ENCODE measurements at regions not wholly inside any gene's neighbourhood (a gene's known extent, or its start where the extent isn't known, plus 50 kb on each side); places are given as distances from the start of the nearest gene placed in this dataset.

DNA sequence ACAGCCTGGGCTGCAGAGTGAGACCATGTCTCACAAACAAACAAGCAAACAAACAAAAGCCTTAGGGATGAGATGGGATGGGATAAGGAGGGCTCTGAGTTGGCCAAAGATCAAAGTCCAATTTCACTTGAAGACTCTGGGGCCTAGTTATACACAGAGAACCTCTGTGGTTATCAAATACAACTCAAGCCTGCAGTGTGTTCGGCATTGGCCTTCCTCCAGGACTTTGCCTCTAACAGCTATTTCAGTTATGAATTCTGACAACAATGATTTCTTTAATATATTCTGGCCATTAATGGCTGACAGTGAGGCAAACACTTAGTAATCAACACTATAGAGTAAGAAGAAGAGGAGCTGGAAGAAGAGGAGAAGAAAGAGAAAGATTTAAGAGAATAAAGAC, 171.1 kb downstream of the PDGFRA start:
- Histone ChIP-seq H3K4me2 (ENCODE audit: low read length) (no peak overlapping the region), H3K9me3 (ENCODE audit: low read length) (no peaks in the 10 kb centered on the region), H3F3A (ENCODE audit: insufficient read depth, low read length, poor library complexity, severe bottlenecking) (no peaks in the 10 kb centered on the region), H3K36me3 (ENCODE audit: insufficient read depth, low read length) (no peaks in the 10 kb centered on the region), H3K4me3 (ENCODE audit: low read length) (no peak overlapping the region), H3K79me2 (replicated peaks; ENCODE audit: insufficient read depth, low read length) (no peaks in the 10 kb centered on the region), H3K9me2 (ENCODE audit: insufficient read depth, low read length) (no peaks in the 10 kb centered on the region), H3K27me3 (ENCODE audit: insufficient read depth, low read depth, low read length) (no peaks in the 10 kb centered on the region), H2AFZ (ENCODE audit: low read depth, low read length) (no peak overlapping the region), H3K27ac (ENCODE audit: low read length) (no peak overlapping the region), H4K20me1 (ENCODE audit: insufficient read depth) (no peaks in the 10 kb centered on the region), H3K9ac (ENCODE audit: low read length) (peak overlapping the region; percentile 5)
- TF ChIP-seq TAF1 (IDR thresholded peaks at IDR 0.05; ENCODE audit: low read depth) = no peak
- no peak for TF ChIP-seq REST (IDR thresholded peaks at IDR 0.05; ENCODE audit: borderline replicate concordance)
- no peak for TF ChIP-seq SMC3 (conservative IDR thresholded peaks at IDR 0.05; ENCODE audit: poor library complexity)
- TF ChIP-seq, protein P1, sequence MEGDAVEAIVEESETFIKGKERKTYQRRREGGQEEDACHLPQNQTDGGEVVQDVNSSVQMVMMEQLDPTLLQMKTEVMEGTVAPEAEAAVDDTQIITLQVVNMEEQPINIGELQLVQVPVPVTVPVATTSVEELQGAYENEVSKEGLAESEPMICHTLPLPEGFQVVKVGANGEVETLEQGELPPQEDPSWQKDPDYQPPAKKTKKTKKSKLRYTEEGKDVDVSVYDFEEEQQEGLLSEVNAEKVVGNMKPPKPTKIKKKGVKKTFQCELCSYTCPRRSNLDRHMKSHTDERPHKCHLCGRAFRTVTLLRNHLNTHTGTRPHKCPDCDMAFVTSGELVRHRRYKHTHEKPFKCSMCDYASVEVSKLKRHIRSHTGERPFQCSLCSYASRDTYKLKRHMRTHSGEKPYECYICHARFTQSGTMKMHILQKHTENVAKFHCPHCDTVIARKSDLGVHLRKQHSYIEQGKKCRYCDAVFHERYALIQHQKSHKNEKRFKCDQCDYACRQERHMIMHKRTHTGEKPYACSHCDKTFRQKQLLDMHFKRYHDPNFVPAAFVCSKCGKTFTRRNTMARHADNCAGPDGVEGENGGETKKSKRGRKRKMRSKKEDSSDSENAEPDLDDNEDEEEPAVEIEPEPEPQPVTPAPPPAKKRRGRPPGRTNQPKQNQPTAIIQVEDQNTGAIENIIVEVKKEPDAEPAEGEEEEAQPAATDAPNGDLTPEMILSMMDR (IDR thresholded peaks at IDR 0.05; ENCODE audit: poor library complexity, severe bottlenecking) = no peak
- TF ChIP-seq EP300 (conservative IDR thresholded peaks at IDR 0.05; ENCODE audit: poor library complexity, severe bottlenecking) = no peak
- no peak for TF ChIP-seq MXI1 (conservative IDR thresholded peaks at IDR 0.05; ENCODE audit: poor library complexity, severe bottlenecking)
- TF ChIP-seq RAD21 (conservative IDR thresholded peaks at IDR 0.05) = no peak
- no peak for TF ChIP-seq POLR2AphosphoS5 (IDR thresholded peaks at IDR 0.05)
- no peak for TF ChIP-seq EZH2 (IDR thresholded peaks at IDR 0.05; ENCODE audit: borderline replicate concordance, insufficient read depth, low read length, poor library complexity, severe bottlenecking)

DNA sequence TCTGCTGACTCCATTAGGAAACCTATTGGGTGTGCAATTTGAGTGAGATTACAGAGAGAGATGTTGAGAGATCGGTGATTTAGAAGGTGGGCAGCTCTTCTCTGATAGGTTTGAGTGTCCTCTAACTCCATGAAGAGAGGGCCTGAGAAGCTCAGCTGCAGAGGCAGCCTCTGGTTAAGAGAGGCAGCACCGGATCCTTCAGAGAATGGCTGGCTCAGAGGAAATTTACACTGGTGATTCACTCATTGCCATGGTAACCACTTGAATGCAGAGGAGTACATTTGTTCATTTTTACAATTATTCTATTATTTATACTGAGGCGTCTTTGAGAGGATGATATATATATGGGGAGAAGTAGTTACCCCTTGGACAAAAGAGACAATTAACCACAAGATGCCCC, 171.7 kb downstream of the PDGFRA start:
- Histone ChIP-seq H3K27me3 (ENCODE audit: insufficient read depth, low read depth, low read length) (no peaks in the 10 kb centered on the region), H2AFZ (ENCODE audit: low read depth, low read length) (peak overlapping the region; percentile 28), H3K4me2 (ENCODE audit: low read length) (no peak overlapping the region), H3K9ac (ENCODE audit: low read length) (peak overlapping the region; percentile 5), H3K4me3 (ENCODE audit: low read length) (peak overlapping the region; percentile 2), H4K20me1 (ENCODE audit: insufficient read depth) (no peaks in the 10 kb centered on the region), H3K36me3 (ENCODE audit: insufficient read depth, low read length) (no peaks in the 10 kb centered on the region), H3F3A (ENCODE audit: insufficient read depth, low read length, poor library complexity, severe bottlenecking) (no peaks in the 10 kb centered on the region), H3K9me2 (ENCODE audit: insufficient read depth, low read length) (no peaks in the 10 kb centered on the region), H3K9me3 (ENCODE audit: low read length) (no peaks in the 10 kb centered on the region), H3K79me2 (replicated peaks; ENCODE audit: insufficient read depth, low read length) (no peaks in the 10 kb centered on the region), H3K27ac (ENCODE audit: low read length) (peak overlapping the region; percentile 45)
- TF ChIP-seq MXI1 (conservative IDR thresholded peaks at IDR 0.05; ENCODE audit: poor library complexity, severe bottlenecking) (no peak), POLR2AphosphoS5 (IDR thresholded peaks at IDR 0.05) (no peak), SMC3 (conservative IDR thresholded peaks at IDR 0.05; ENCODE audit: poor library complexity) (no peak), REST (IDR thresholded peaks at IDR 0.05; ENCODE audit: borderline replicate concordance) (peak; percentile 15), EZH2 (IDR thresholded peaks at IDR 0.05; ENCODE audit: borderline replicate concordance, insufficient read depth, low read length, poor library complexity, severe bottlenecking) (no peak), RAD21 (conservative IDR thresholded peaks at IDR 0.05) (no peak), EP300 (conservative IDR thresholded peaks at IDR 0.05; ENCODE audit: poor library complexity, severe bottlenecking) (peak; percentile 18), TAF1 (IDR thresholded peaks at IDR 0.05; ENCODE audit: low read depth) (no peak)
- TF ChIP-seq, protein P1 (IDR thresholded peaks at IDR 0.05; ENCODE audit: poor library complexity, severe bottlenecking) = no peak

All from neural cell (in vitro differentiated cells).